Loucy (cell line): ENCODE measurements at regions not wholly inside any gene's neighbourhood (a gene's known extent, or its start where the extent isn't known, plus 50 kb on each side); places are given as distances from the start of the nearest gene placed in this dataset.

Source experiments
- H2AFZ ChIP-seq: fragments of 200-600 bp; sonication (generic); 2 replicates; pipeline ENCODE4 v1.6.0; 2016; ENCODE audit warnings: antibody characterized with exemption, mild to moderate bottlenecking, low read length, moderate library complexity
- H3F3A ChIP-seq: fragments of 200-600 bp; 2 replicates; pipeline ENCODE4 v1.6.0; 2016; ENCODE audit warnings: antibody characterized with exemption, low read depth, mild to moderate bottlenecking
- H3K27me3 ChIP-seq: fragments of 200-600 bp; sonication (generic); 2 replicates; pipeline ENCODE4 v1.6.1; 2014; ENCODE audit warnings: low read length, mild to moderate bottlenecking; ENCODE audit not compliant: insufficient read depth, poor library complexity, severe bottlenecking
- H3K36me3 ChIP-seq: fragments of 200-600 bp; sonication (generic); 2 replicates; pipeline ENCODE4 v1.6.1; 2016; ENCODE audit warnings: low read length; ENCODE audit not compliant: insufficient read depth
- H3K4me1 ChIP-seq: fragments of 200-600 bp; sonication (generic); 2 replicates; pipeline ENCODE4 v1.5.1; 2014; ENCODE audit warnings: low read length, mild to moderate bottlenecking; ENCODE audit not compliant: insufficient read depth, poor library complexity, severe bottlenecking
- H3K4me2 ChIP-seq: fragments of 200-600 bp; sonication (generic); 2 replicates; pipeline ENCODE4 v1.6.0; 2014; ENCODE audit warnings: antibody characterized with exemption, low read length, low read depth, mild to moderate bottlenecking; ENCODE audit not compliant: poor library complexity, severe bottlenecking
- H3K4me3 ChIP-seq: fragments of 200-600 bp; sonication (generic); 2 replicates; pipeline ENCODE4 v1.5.1; 2014; ENCODE audit warnings: low read length, mild to moderate bottlenecking, mixed read lengths; ENCODE audit not compliant: poor library complexity, severe bottlenecking
- H3K79me2 ChIP-seq: fragments of 200-600 bp; sonication (generic); 2 replicates; pipeline ENCODE4 v1.6.1; 2014; ENCODE audit warnings: low read length; ENCODE audit not compliant: insufficient read depth
- H3K9ac ChIP-seq: fragments of 200-600 bp; sonication (generic); 2 replicates; pipeline ENCODE4 v1.6.0; 2014; ENCODE audit warnings: mild to moderate bottlenecking, low read depth, low read length, moderate library complexity; ENCODE audit not compliant: poor library complexity, severe bottlenecking
- H3K9me2 ChIP-seq: fragments of 200-600 bp; sonication (generic); replicated peaks from 2 replicates; pipeline ENCODE4 v1.6.1; 2016; ENCODE audit warnings: low read depth, low read length, mixed read lengths
- H3K9me3 ChIP-seq: fragments of 200-600 bp; sonication (generic); 2 replicates; pipeline ENCODE4 v1.6.1; 2014; ENCODE audit warnings: mild to moderate bottlenecking, antibody characterized with exemption, low read length, low read depth; ENCODE audit not compliant: insufficient read depth
- H4K20me1 ChIP-seq: fragments of 200-600 bp; sonication (generic); 2 replicates; pipeline ENCODE4 v1.6.0; 2014; ENCODE audit warnings: antibody characterized with exemption, low read length, mild to moderate bottlenecking; ENCODE audit not compliant: insufficient read depth, poor library complexity, severe bottlenecking
- CTCF ChIP-seq: fragments of 200-600 bp; sonication (generic); conservative IDR thresholded peaks from 2 replicates; pipeline ENCODE4 v1.5.1; 2014; ENCODE audit warnings: mild to moderate bottlenecking, antibody characterized with exemption, low read length
- EZH2phosphoT487 ChIP-seq: fragments of 200-600 bp; IDR thresholded peaks from 2 replicates; pipeline ENCODE4 v1.6.1; 2018; ENCODE audit warnings: antibody characterized with exemption, mild to moderate bottlenecking, moderate library complexity, borderline replicate concordance

DNA sequence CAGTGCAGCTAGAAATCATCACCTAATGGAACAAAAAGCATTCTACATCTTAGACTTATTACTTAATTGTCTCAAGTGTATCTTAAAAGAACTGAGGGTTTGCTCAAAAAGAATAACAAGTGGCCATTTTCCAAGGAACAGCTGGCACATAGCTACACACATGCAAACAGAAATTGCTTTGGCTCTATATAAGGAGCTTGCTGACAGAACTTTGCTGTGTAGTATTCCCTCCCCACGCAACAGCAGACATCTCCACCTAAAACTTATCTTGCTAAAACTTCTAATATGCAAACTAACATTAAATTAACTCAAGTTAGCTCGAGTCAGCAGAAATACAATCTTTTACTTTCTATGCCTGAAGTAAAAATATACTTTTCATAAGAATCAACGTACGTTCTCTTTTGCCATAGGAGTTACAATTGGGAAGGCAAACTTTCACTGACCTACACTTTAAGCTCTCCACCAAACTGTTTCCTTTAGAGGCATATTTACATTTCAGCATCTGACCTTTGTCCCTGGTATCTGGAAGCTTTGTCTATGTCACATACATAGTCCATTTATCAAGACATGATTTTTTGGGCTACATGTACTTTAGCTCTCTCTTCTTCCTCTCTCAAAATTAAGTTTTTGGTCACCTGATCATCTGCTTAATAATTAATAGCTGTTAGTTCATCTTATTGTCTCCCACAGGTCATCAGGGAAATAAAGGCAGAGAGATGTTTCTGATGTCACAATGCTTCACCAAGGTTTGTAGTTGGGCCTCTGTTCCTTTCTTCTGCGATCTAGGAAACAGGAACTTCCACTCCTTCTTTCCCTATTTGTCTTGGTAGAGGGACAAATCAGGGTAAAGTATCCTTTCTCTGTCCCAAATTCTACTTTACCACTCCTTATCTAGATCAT is 163.4 kb upstream of the AGTR1 start:
- H3K9me2 ChIP-seq = no peaks in the 10 kb centered on the region
- no peak overlapping the region for H3K9ac ChIP-seq
- H2AFZ ChIP-seq = no peak overlapping the region; the same call in 1 of the 2 replicates
- H3K4me3 ChIP-seq = no peak overlapping the region
- H3K79me2 ChIP-seq = no peaks in the 10 kb centered on the region
- no peaks in the 10 kb centered on the region for H3K36me3 ChIP-seq
- no peak overlapping the region for H3K4me2 ChIP-seq
- no peaks in the 10 kb centered on the region for H3K4me1 ChIP-seq
- no peaks in the 10 kb centered on the region for H3K27me3 ChIP-seq
- no peaks in the 10 kb centered on the region for H3F3A ChIP-seq
- no peaks in the 10 kb centered on the region for H4K20me1 ChIP-seq
- H3K9me3 ChIP-seq = no peaks in the 10 kb centered on the region
- TF ChIP-seq CTCF (no peak), EZH2phosphoT487 (no peak)

DNA sequence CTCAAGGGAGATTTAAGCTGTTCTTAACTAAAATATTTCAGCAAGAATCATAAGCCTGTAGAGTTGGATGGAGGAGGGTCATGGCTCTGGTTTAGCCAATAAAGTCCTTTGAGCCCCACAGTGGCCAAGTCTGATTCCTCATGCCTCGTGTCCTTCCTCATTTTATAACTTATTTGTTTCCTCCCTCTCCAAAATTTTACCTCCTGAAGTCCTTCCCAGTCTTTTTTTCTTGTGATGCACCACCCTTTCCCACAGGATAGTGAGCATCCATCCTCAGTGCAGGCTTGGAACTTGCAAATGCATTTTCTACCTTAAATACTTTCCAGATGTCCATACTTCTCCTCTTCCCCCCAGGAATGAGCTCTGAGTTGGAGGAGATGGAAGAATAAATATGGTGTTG is 162.7 kb upstream of the AGTR1 start:
- H3K4me3 ChIP-seq = no peak overlapping the region
- no peaks in the 10 kb centered on the region for H3K9me3 ChIP-seq
- H3K27me3 ChIP-seq = no peaks in the 10 kb centered on the region
- no peak overlapping the region for H2AFZ ChIP-seq
- TF ChIP-seq CTCF = no peak
- TF ChIP-seq EZH2phosphoT487 = no peak
- no peaks in the 10 kb centered on the region for H3K4me1 ChIP-seq
- H3K36me3 ChIP-seq = no peaks in the 10 kb centered on the region
- H4K20me1 ChIP-seq = no peaks in the 10 kb centered on the region
- no peaks in the 10 kb centered on the region for H3K79me2 ChIP-seq
- H3K9me2 ChIP-seq = no peaks in the 10 kb centered on the region
- no peak overlapping the region for H3K9ac ChIP-seq
- no peak overlapping the region for H3K4me2 ChIP-seq
- H3F3A ChIP-seq = no peaks in the 10 kb centered on the region

DNA sequence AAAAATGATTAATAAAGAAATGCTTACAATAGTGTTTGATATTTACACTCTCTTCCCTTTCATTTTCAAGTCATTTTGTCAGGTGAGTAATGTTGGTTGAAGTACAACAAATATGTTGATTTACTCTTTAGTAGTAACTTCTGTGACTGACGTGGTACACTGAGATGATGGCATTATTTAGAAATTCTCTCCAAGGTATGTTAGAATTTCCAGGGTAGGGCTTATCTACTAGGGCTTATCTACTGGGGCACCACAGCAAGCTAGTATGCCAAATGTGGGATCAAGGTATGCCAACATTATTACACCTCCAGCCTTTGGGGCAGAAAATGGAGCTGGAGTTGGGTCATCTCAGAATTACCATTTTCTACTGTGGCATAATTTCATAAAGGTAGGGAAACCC is 157.4 kb upstream of the AGTR1 start:
- no peaks in the 10 kb centered on the region for H3K36me3 ChIP-seq
- H3K4me2 ChIP-seq = no peak overlapping the region
- no peaks in the 10 kb centered on the region for H3K9me2 ChIP-seq
- H3K9me3 ChIP-seq = no peaks in the 10 kb centered on the region
- H3K4me1 ChIP-seq = no peaks in the 10 kb centered on the region
- H4K20me1 ChIP-seq = no peaks in the 10 kb centered on the region
- H3K4me3 ChIP-seq = no peak overlapping the region
- no peaks in the 10 kb centered on the region for H3K79me2 ChIP-seq
- H3F3A ChIP-seq = no peaks in the 10 kb centered on the region
- no peak for TF ChIP-seq CTCF
- no peak for TF ChIP-seq EZH2phosphoT487
- H3K27me3 ChIP-seq = no peaks in the 10 kb centered on the region
- H2AFZ ChIP-seq = no peak overlapping the region
- H3K9ac ChIP-seq = no peak overlapping the region
